ENCODE measurements at regions not wholly inside any gene's neighbourhood (a gene's known extent, or its start where the extent isn't known, plus 50 kb on each side); places are given as distances from the start of the nearest gene placed in this dataset.
"Not testable (repeated sequence)": the region's sequence is repeated elsewhere in the genome, so short reads cannot be mapped to it uniquely, and the experiment has no call there.

- DNase-seq, result no peak
Measured at GRCh38 chr4:72666910-72667309, 97.9 kb upstream of the ADAMTS3 start.

- no peak for DNase-seq
Measured at GRCh38 chr4:72665171-72665968, 96.3 kb upstream of the ADAMTS3 start.

GRCh38 chr4:72663828-72664227, 94.8 kb upstream of the ADAMTS3 start:
- DNase-seq, result no peak

GRCh38 chr4:72661830-72662229, 92.8 kb upstream of the ADAMTS3 start:
- no peak for DNase-seq

GRCh38 chr4:72641611-72642010, 72.6 kb upstream of the ADAMTS3 start:
- DNase-seq, result no peak

- not testable (repeated sequence) for DNase-seq
Measured at GRCh38 chr4:72636866-72637265, 67.8 kb upstream of the ADAMTS3 start.

- DNase-seq, result not testable (repeated sequence)
Measured at GRCh38 chr4:72635931-72636330, 66.9 kb upstream of the ADAMTS3 start.

GRCh38 chr4:72632253-72632652, 63.2 kb upstream of the ADAMTS3 start:
- not testable (repeated sequence) for DNase-seq

- DNase-seq, result no peak
Measured at GRCh38 chr4:72631296-72631695, 62.3 kb upstream of the ADAMTS3 start.

- DNase-seq, result no peak
Measured at GRCh38 chr4:72629540-72629939, 60.5 kb upstream of the ADAMTS3 start.

- DNase-seq, result no peak
Measured at GRCh38 chr4:72627723-72628122, 58.7 kb upstream of the ADAMTS3 start.
